Lower leg skin (tissue), 4 donors: ENCODE measurements at regions not wholly inside any gene's neighbourhood (a gene's known extent, or its start where the extent isn't known, plus 50 kb on each side); places are given as distances from the start of the nearest gene placed in this dataset.

Experiments used
- DNase-seq, 2 donors: peaks; one replicate each; pipeline ENCODE4 v3.0.0-alpha.2; 2019; ENCODE audit warnings: low spot score in 2 of 2
- H3K4me3 ChIP-seq: fragments of 200-600 bp; sonication (generic); 2 replicates; pipeline ENCODE4 v1.5.1; 2017; ENCODE audit warnings: mild to moderate bottlenecking, low read depth; ENCODE audit not compliant: poor library complexity, severe bottlenecking
- POLR2A ChIP-seq, 2 donors: fragments of 450-650 bp; IDR thresholded peaks; one replicate each; pipeline ENCODE4 v1.6.1; 2016 to 2017; ENCODE audit warnings: antibody characterized with exemption in 2 of 2, mild to moderate bottlenecking in 1 of 2, moderate library complexity in 1 of 2
- WGBS, 2 donors: methylation state at CpG; one replicate each; pipeline ENCODE4 v1.1.5; 2018; 5-methylcytosine and 5-hydroxymethylcytosine counted together
- intact Hi-C: fragments of 100-400 bp; cut with DNase I; formaldehyde crosslinking; loops from one replicate; pipeline ENCODE4 v1.15.0; 2023; ENCODE audit warnings: low total_unique reads
- TF ChIP-seq, protein P1 (sequence below), 3 donors: fragments of 450-650 bp; IDR thresholded peaks; one replicate each; pipeline ENCODE4 v1.5.1; 2016; ENCODE audit warnings: antibody characterized with exemption in 3 of 3, mild to moderate bottlenecking in 3 of 3, moderate library complexity in 2 of 3

DNA sequence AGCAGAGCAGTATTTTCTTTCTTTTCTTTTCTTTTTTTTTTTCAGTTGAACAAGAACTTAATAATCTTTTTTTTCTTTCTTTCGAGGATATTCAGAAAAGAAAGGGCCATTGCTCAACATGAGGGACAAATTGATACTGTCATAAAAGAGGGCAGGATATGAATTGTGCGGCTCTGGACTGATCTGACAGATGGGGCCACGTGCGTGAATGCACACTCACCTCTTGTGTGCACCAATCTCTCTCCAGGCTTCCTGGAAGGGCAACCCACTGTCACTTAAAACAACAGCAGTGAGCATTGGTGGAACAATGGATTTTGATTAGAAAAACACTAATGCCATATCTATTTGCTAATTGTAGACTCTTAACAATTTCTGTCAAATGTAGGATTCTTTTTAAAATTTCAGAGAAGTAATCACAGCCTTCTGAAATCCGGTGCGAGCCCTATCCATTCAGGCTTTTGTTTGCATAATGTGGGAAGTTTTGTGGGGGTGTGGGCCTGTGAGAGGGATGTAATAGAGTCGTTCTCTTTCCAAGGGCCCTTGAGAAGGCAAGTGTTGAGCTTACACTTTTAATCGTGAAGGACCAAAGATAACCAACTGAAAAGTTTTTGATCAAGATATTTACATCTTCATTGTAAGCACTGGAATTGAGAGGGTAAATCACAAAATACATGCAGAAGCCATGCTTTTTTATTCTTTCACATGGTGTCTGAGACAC is 298.8 kb downstream of the SP3 start:
- 74 to 82% methylated on average over 8 of the region's 8 CpGs for WGBS, 2 donors
- no peak overlapping the region for H3K4me3 ChIP-seq
- DNase-seq = no peak
- TF ChIP-seq, protein P1, sequence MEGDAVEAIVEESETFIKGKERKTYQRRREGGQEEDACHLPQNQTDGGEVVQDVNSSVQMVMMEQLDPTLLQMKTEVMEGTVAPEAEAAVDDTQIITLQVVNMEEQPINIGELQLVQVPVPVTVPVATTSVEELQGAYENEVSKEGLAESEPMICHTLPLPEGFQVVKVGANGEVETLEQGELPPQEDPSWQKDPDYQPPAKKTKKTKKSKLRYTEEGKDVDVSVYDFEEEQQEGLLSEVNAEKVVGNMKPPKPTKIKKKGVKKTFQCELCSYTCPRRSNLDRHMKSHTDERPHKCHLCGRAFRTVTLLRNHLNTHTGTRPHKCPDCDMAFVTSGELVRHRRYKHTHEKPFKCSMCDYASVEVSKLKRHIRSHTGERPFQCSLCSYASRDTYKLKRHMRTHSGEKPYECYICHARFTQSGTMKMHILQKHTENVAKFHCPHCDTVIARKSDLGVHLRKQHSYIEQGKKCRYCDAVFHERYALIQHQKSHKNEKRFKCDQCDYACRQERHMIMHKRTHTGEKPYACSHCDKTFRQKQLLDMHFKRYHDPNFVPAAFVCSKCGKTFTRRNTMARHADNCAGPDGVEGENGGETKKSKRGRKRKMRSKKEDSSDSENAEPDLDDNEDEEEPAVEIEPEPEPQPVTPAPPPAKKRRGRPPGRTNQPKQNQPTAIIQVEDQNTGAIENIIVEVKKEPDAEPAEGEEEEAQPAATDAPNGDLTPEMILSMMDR (IDR thresholded peaks at IDR 0.05) = no peak
- TF ChIP-seq POLR2A (IDR thresholded peaks at IDR 0.05) = no peak
- intact Hi-C loops = no loop called here

DNA sequence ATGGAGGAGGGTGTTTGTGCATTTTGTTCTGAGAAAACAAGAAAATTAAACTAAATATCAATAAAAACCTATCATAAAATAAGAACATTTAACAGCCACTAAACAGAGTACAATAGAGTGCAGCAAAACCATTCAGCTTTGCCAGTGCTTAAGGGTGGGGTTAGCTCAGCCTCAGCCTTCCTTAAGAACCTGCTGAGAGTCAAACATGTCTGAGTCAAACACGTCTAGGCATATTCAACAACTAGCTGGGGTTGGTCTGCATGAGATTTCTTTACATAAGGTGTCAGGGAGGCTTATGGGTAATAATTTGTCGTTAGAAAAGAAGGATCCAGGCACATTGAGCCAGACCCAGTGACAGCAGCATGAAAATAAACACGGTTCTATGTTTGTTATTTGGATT is 298.2 kb downstream of the SP3 start:
- intact Hi-C loops = no loop called here
- no peak for DNase-seq
- WGBS, 2 donors = 45 to 55% methylated on average over 3 of the region's 3 CpGs
- no peak overlapping the region for H3K4me3 ChIP-seq
- TF ChIP-seq POLR2A (IDR thresholded peaks at IDR 0.05) = no peak
- TF ChIP-seq, protein P1 (IDR thresholded peaks at IDR 0.05) = no peak

DNA sequence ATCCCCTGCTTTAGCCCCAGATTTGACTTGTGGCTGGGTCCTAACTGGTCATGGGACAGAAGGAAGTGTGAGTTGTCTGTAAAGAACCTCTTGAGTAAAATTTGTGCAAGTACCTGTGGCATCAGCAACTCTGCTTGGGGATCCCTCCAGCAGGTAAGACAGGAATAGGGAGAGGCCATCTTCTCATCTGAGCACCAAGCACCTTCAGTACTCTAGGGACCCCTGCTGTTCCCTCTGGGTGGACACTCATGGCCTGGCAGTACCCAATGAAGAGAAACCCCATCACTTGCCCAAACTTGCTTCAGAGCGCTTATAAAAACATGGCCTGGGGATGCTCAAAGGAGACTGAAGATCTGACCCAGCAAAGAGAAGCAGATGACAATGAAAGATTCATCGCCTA is 297.8 kb downstream of the SP3 start:
- no peak overlapping the region for H3K4me3 ChIP-seq
- no peak for TF ChIP-seq POLR2A (IDR thresholded peaks at IDR 0.05)
- TF ChIP-seq, protein P1 (IDR thresholded peaks at IDR 0.05) = no peak
- no peak for DNase-seq
- intact Hi-C loops = no loop called here
- WGBS, 2 donors = 76 to 83% methylated on average over 2 of the region's 2 CpGs

DNA sequence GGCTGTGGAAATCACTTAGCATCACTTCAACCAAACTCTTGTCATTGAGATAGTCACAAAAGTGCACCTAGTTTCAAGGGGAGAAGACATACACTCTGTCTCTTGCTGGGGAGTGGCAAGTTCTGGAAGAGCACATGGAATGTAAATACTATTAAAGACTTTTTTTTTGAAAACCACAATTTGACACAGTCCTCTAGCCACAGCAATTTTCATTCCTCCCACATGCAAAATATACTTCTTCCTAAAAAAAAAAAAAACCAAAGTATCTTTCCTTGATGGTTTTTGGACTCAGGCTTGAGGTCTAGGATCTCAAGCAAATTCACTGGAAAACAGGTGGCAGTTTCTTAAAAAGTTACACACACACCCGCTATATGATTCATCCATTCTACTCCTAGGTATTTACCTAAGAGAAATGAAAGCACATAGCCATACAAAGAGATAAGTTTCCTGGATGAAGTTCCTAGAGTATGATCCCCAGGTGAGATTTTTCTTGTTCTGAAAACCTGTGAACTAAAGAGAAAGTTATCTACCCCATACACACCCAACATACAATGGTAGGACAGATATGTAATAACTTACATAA is 295.8 kb downstream of the SP3 start:
- DNase-seq = no peak
- 92 to 96% methylated on average over 1 of the region's 1 CpG for WGBS, 2 donors
- H3K4me3 ChIP-seq = no peak overlapping the region
- TF ChIP-seq POLR2A (IDR thresholded peaks at IDR 0.05) = no peak
- TF ChIP-seq, protein P1 (IDR thresholded peaks at IDR 0.05) = no peak
- intact Hi-C loops = no loop called here

DNA sequence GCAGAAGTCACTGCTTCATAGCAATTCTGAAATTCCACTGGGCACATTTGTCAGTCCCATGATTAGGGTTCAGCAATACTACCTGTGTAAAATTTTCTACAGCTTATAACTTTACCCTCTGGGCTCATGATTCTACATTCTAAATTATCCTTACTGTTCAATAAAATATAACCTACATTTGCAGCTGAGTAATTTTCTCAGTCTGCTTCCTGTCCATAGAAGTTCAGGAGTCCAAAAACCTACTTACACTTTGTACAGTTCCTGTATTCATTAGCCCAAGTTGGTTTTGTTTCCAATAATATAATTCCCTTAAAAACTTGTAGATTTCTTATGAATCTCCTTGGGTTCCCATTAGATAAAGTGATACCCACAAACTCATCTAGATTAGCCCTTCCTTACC is 295.3 kb downstream of the SP3 start:
- TF ChIP-seq, protein P1 (IDR thresholded peaks at IDR 0.05) = no peak
- TF ChIP-seq POLR2A (IDR thresholded peaks at IDR 0.05) = no peak
- no peak overlapping the region for H3K4me3 ChIP-seq
- DNase-seq = no peak
- intact Hi-C loops = no loop called here
